WTC11 (cell line): ENCODE measurements at regions not wholly inside any gene's neighbourhood (a gene's known extent, or its start where the extent isn't known, plus 50 kb on each side); places are given as distances from the start of the nearest gene placed in this dataset.

Experiments used
- ATAC-seq: fragments of 200-7000 bp; cut with Tn5 transposase; 2 replicates; pipeline ENCODE4 v1.10.0; 2021; ENCODE audit warnings: mild to moderate bottlenecking, moderate library complexity
- CTCF ChIA-PET: fragments of 300-600 bp; sonication (Branson Sonifier 250); formaldehyde crosslinking; loops from one replicate; lab custom pipeline; 2021; ENCODE audit warnings: antibody characterized with exemption; lab: Charles Lee
- POLR2A ChIA-PET: fragments of 350-600 bp; sonication (Branson Sonifier 250); formaldehyde crosslinking; loops from one replicate; lab custom pipeline; 2021; ENCODE audit warnings: antibody characterized with exemption; lab: Charles Lee
- DNase-seq: peaks from one replicate; pipeline ENCODE4 v3.0.0; 2021; ENCODE audit warnings: low spot score
- H3K27ac Mint-ChIP-seq: 2 replicates; pipeline ENCODE4 v1.8.0; 2021; ENCODE audit warnings: mixed read lengths
- H3K27me3 Mint-ChIP-seq: 2 replicates; pipeline ENCODE4 v1.8.0; 2021; ENCODE audit warnings: low read depth, mild to moderate bottlenecking, moderate library complexity, mixed read lengths
- H3K36me3 Mint-ChIP-seq: 2 replicates; pipeline ENCODE4 v1.8.0; 2021; ENCODE audit warnings: mixed read lengths
- H3K4me1 Mint-ChIP-seq: 2 replicates; pipeline ENCODE4 v1.8.0; 2022; ENCODE audit warnings: mixed read lengths
- H3K4me3 Mint-ChIP-seq: 2 replicates; pipeline ENCODE4 v1.8.0; 2021; ENCODE audit warnings: mild to moderate bottlenecking, moderate library complexity, mixed read lengths
- H3K9me3 Mint-ChIP-seq: 2 replicates; pipeline ENCODE4 v1.8.0; 2021; ENCODE audit warnings: mixed read lengths
- CBFB ChIP-seq: sonication (generic); formaldehyde crosslinking; IDR thresholded peaks from 2 replicates; pipeline ENCODE4 v1.8.1; 2022; ENCODE audit warnings: mild to moderate bottlenecking, low read depth, missing genetic modification reagents
- FOXK1 ChIP-seq: sonication (generic); formaldehyde crosslinking; IDR thresholded peaks from 2 replicates; pipeline ENCODE4 v1.8.0; 2022; ENCODE audit warnings: mild to moderate bottlenecking, moderate library complexity, missing genetic modification reagents
- MXD4 ChIP-seq: fragments of 250-450 bp; sonication (Bioruptor Pico); IDR thresholded peaks from 2 replicates; pipeline ENCODE4 v1.8.0; 2021; ENCODE audit warnings: mild to moderate bottlenecking, moderate library complexity, borderline replicate concordance
- NFYB ChIP-seq: sonication (generic); formaldehyde crosslinking; conservative IDR thresholded peaks from 2 replicates; pipeline ENCODE4 v1.8.0; 2022; ENCODE audit warnings: low read depth, missing genetic modification reagents
- NR2C2 ChIP-seq: sonication (generic); formaldehyde crosslinking; IDR thresholded peaks from 2 replicates; pipeline ENCODE4 v1.8.0; 2022; ENCODE audit warnings: mild to moderate bottlenecking, missing genetic modification reagents
- RELA ChIP-seq: sonication (generic); formaldehyde crosslinking; IDR thresholded peaks from 2 replicates; pipeline ENCODE4 v1.8.1; 2022; ENCODE audit warnings: missing genetic modification reagents, mild to moderate bottlenecking, borderline replicate concordance
- RORB ChIP-seq: fragments of 250-450 bp; sonication (Bioruptor Pico); IDR thresholded peaks from 2 replicates; pipeline ENCODE4 v1.9.0; 2021; ENCODE audit warnings: mild to moderate bottlenecking
- TCF7 ChIP-seq: sonication (generic); formaldehyde crosslinking; IDR thresholded peaks from 2 replicates; pipeline ENCODE4 v1.8.0; 2022; ENCODE audit warnings: mild to moderate bottlenecking, low read depth, missing genetic modification reagents, moderate library complexity
- ZNF121 ChIP-seq: sonication (generic); formaldehyde crosslinking; IDR thresholded peaks from 2 replicates; pipeline ENCODE4 v1.8.0; 2023; ENCODE audit warnings: missing genetic modification reagents
- ZNF219 ChIP-seq: sonication (generic); formaldehyde crosslinking; IDR thresholded peaks from 2 replicates; pipeline ENCODE4 v1.8.0; 2023; ENCODE audit warnings: missing genetic modification reagents, mild to moderate bottlenecking, borderline replicate concordance
- ZNF671 ChIP-seq: fragments of 250-450 bp; sonication (Bioruptor Pico); IDR thresholded peaks from 2 replicates; pipeline ENCODE4 v1.8.0; 2021; ENCODE audit warnings: mild to moderate bottlenecking
- TF ChIP-seq, protein P1 (sequence below): sonication (generic); formaldehyde crosslinking; IDR thresholded peaks from 2 replicates; pipeline ENCODE4 v1.8.1; 2022; ENCODE audit warnings: missing genetic modification reagents, borderline replicate concordance
- TF ChIP-seq, protein P2 (sequence below): sonication (generic); formaldehyde crosslinking; IDR thresholded peaks from 2 replicates; pipeline ENCODE4 v1.8.1; 2022; ENCODE audit warnings: mild to moderate bottlenecking, moderate library complexity, missing genetic modification reagents
- TF ChIP-seq, protein P3 (sequence below): fragments of 250-450 bp; sonication (Bioruptor Pico); IDR thresholded peaks from 2 replicates; pipeline ENCODE4 v2.1.2; 2022; ENCODE audit warnings: mild to moderate bottlenecking, moderate library complexity
- TF ChIP-seq, protein P4 (sequence below): sonication (generic); formaldehyde crosslinking; IDR thresholded peaks from 2 replicates; pipeline ENCODE4 v1.8.1; 2022; ENCODE audit warnings: mild to moderate bottlenecking, missing genetic modification reagents, moderate library complexity, borderline replicate concordance
- TF ChIP-seq, protein P5 (sequence below): sonication (generic); formaldehyde crosslinking; IDR thresholded peaks from 2 replicates; pipeline ENCODE4 v1.8.0; 2023; ENCODE audit warnings: missing genetic modification reagents, mild to moderate bottlenecking, borderline replicate concordance
- TF ChIP-seq, protein P6 (sequence below): fragments of 250-450 bp; sonication (Bioruptor Pico); conservative IDR thresholded peaks from 2 replicates; pipeline ENCODE4 v1.9.0; 2021; ENCODE audit warnings: mild to moderate bottlenecking
- TF ChIP-seq, protein P7 (sequence below): sonication (generic); formaldehyde crosslinking; IDR thresholded peaks from 2 replicates; pipeline ENCODE4 v1.8.0; 2022; ENCODE audit warnings: mild to moderate bottlenecking, missing genetic modification reagents

DNA sequence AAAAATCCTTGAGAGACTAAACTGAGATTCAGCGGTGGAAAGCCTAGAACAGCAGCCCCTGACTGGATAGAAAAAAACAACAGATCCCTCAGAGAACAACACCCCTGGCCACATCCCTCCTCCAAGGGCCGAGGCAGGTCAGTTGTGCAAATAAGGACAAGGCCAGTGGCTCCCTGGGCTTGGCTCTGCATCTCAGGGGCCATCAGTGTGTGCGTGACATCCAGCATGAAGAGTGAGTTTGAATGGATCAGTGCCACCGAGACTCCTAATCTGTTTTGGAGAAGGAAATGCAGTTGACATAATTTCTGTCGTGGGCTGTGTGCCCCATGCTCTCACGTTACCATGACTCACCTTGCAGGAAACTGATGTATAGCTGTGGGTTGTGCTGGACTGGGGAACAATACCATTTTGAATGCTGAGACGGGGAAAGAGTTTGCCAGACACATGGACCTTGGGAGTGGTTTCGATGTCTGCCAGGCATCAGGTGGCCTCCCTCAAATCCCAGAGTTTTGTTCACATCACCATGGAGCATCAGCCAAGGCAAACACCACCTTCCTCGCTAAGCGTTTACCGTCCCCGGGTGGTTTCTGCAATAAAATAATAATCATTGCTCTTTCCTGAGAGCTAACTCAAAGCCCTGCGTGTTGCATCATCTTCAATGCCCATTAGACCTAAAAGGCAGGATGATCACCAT, 153.2 kb upstream of the FZD8 start (continued):
- no peak for TF ChIP-seq FOXK1 (CRISPR knock-in tag)

DNA sequence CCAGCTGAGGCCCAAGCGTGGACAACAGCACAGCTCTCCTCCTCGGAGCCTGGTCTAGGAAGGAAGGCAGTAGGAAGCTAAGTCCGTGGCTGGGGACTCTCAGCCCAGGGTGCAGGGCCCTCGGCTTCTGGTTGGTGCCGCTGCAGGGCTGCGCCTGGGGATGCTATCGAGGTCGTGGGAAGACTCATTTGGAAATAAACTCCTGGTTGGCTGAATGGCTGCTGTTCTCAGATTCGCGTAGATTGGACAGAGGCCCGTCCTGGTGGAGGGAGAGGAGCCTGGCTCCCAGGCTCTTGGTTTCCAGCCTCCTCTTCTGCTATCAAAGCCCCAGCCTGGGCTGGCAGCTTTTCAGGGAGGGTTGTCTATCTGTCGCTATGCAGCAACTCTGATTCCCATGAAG, 152.6 kb upstream of the FZD8 start:
- Mint-ChIP-seq H3K4me1 (no peaks in the 10 kb centered on the region), H3K36me3 (no peaks in the 10 kb centered on the region), H3K9me3 (peaks cover 3% of the 10 kb centered on the region), H3K27me3 (no peaks in the 10 kb centered on the region; the same call in 1 of the 2 replicates), H3K27ac (no peak overlapping the region), H3K4me3 (no peak overlapping the region)
- ATAC-seq, result peak; percentile 63
- ChIA-PET CTCF (interaction anchor here (0.6 to 1.1 kb wide), 3 partner anchors 14 to 1086 kb away, joined by 3 read pairs; no protein-coding TSS in a partner anchor), POLR2A (no interaction called here)
- peak; percentile 22 for DNase-seq
- TF ChIP-seq ZNF671, result no peak
- TF ChIP-seq, protein P1, sequence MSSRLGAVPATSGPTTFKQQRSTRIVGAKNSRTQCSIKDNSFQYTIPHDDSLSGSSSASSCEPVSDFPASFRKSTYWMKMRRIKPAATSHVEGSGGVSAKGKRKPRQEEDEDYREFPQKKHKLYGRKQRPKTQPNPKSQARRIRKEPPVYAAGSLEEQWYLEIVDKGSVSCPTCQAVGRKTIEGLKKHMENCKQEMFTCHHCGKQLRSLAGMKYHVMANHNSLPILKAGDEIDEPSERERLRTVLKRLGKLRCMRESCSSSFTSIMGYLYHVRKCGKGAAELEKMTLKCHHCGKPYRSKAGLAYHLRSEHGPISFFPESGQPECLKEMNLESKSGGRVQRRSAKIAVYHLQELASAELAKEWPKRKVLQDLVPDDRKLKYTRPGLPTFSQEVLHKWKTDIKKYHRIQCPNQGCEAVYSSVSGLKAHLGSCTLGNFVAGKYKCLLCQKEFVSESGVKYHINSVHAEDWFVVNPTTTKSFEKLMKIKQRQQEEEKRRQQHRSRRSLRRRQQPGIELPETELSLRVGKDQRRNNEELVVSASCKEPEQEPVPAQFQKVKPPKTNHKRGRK, result no peak
- TF ChIP-seq TCF7 (CRISPR knock-in tag), result no peak
- no peak for TF ChIP-seq RELA (CRISPR knock-in tag)
- TF ChIP-seq NFYB (CRISPR knock-in tag), result no peak
- TF ChIP-seq, protein P2, sequence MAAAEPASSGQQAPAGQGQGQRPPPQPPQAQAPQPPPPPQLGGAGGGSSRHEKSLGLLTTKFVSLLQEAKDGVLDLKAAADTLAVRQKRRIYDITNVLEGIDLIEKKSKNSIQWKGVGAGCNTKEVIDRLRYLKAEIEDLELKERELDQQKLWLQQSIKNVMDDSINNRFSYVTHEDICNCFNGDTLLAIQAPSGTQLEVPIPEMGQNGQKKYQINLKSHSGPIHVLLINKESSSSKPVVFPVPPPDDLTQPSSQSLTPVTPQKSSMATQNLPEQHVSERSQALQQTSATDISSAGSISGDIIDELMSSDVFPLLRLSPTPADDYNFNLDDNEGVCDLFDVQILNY (CRISPR knock-in tag), result no peak
- no peak for TF ChIP-seq ZNF121 (CRISPR knock-in tag)
- no peak for TF ChIP-seq MXD4 (CRISPR knock-in tag)
- no peak for TF ChIP-seq RORB
- TF ChIP-seq, protein P3, sequence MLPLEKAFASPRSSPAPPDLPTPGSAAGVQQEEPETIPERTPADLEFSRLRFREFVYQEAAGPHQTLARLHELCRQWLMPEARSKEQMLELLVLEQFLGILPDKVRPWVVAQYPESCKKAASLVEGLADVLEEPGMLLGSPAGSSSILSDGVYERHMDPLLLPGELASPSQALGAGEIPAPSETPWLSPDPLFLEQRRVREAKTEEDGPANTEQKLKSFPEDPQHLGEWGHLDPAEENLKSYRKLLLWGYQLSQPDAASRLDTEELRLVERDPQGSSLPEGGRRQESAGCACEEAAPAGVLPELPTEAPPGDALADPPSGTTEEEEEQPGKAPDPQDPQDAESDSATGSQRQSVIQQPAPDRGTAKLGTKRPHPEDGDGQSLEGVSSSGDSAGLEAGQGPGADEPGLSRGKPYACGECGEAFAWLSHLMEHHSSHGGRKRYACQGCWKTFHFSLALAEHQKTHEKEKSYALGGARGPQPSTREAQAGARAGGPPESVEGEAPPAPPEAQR, result no peak
- TF ChIP-seq, protein P4, sequence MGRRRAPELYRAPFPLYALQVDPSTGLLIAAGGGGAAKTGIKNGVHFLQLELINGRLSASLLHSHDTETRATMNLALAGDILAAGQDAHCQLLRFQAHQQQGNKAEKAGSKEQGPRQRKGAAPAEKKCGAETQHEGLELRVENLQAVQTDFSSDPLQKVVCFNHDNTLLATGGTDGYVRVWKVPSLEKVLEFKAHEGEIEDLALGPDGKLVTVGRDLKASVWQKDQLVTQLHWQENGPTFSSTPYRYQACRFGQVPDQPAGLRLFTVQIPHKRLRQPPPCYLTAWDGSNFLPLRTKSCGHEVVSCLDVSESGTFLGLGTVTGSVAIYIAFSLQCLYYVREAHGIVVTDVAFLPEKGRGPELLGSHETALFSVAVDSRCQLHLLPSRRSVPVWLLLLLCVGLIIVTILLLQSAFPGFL (CRISPR knock-in tag), result no peak
- TF ChIP-seq CBFB (CRISPR knock-in tag), result no peak
- no peak for TF ChIP-seq NR2C2 (CRISPR knock-in tag)
- TF ChIP-seq, protein P5, sequence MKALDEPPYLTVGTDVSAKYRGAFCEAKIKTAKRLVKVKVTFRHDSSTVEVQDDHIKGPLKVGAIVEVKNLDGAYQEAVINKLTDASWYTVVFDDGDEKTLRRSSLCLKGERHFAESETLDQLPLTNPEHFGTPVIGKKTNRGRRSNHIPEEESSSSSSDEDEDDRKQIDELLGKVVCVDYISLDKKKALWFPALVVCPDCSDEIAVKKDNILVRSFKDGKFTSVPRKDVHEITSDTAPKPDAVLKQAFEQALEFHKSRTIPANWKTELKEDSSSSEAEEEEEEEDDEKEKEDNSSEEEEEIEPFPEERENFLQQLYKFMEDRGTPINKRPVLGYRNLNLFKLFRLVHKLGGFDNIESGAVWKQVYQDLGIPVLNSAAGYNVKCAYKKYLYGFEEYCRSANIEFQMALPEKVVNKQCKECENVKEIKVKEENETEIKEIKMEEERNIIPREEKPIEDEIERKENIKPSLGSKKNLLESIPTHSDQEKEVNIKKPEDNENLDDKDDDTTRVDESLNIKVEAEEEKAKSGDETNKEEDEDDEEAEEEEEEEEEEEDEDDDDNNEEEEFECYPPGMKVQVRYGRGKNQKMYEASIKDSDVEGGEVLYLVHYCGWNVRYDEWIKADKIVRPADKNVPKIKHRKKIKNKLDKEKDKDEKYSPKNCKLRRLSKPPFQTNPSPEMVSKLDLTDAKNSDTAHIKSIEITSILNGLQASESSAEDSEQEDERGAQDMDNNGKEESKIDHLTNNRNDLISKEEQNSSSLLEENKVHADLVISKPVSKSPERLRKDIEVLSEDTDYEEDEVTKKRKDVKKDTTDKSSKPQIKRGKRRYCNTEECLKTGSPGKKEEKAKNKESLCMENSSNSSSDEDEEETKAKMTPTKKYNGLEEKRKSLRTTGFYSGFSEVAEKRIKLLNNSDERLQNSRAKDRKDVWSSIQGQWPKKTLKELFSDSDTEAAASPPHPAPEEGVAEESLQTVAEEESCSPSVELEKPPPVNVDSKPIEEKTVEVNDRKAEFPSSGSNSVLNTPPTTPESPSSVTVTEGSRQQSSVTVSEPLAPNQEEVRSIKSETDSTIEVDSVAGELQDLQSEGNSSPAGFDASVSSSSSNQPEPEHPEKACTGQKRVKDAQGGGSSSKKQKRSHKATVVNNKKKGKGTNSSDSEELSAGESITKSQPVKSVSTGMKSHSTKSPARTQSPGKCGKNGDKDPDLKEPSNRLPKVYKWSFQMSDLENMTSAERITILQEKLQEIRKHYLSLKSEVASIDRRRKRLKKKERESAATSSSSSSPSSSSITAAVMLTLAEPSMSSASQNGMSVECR (CRISPR knock-in tag), result no peak
- no peak for TF ChIP-seq ZNF219 (CRISPR knock-in tag)
- TF ChIP-seq, protein P6, sequence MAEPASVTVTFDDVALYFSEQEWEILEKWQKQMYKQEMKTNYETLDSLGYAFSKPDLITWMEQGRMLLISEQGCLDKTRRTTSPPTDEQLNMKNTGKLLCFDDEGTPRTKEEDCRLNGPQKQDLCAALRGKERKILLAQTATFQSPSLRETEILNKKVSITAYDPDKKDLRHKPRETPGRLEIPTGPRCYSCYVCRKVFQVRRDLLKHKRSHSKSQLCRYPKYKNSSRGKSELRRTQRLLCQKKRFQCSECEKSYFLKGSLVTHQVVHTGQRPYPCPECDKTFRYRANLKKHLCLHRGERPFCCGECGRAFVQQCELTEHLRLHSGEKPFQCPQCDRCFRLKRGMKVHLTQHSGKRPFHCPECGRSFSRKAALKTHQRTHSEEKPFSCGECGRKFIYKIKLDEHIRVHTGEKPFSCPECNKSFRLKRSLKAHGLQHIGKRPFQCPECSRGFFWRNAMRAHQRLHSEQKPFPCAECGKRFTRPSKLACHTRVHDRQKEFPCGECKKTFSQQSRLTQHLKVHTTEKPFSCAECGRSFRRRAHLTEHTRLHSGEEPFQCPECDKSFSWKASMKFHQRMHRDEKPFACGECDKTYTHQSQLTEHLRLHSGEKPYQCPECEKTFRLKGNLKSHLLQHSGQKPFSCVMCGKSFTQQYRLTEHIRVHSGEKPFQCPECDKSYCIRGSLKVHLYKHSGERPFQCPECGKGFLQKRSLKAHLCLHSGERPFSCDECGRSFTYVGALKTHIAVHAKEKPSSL (CRISPR knock-in tag), result no peak
- TF ChIP-seq, protein P7, sequence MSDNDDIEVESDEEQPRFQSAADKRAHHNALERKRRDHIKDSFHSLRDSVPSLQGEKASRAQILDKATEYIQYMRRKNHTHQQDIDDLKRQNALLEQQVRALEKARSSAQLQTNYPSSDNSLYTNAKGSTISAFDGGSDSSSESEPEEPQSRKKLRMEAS (CRISPR knock-in tag), result no peak
